ENCODE measurements at regions not wholly inside any gene's neighbourhood (a gene's known extent, or its start where the extent isn't known, plus 50 kb on each side); places are given as distances from the start of the nearest gene placed in this dataset.

DNA sequence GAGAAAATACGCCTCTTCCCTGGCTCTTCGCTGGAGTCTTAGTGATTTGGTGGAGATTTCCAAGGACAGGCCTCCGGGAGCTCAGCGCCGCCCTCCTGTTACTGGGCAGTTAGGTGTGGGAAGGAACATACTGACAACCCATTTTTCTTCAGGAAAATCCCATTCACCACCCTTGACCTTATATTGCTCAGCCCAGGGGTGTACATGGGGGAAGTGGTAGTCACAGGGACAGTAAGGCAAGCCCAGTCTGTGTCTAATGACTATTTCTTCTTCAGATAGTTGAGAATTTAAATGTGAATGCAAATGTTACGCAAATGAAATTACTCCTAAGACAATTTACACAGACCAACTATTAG lies 119.4 kb downstream of the UQCRFS1 start:
- no peak for DNase-seq

GRCh38 chr19:29092712-29093552 lies 120.0 kb downstream of the UQCRFS1 start:
- DNase-seq, result no peak

GRCh38 chr19:29090783-29091526 lies 122.0 kb downstream of the UQCRFS1 start:
- DNase-seq, result no peak

DNA sequence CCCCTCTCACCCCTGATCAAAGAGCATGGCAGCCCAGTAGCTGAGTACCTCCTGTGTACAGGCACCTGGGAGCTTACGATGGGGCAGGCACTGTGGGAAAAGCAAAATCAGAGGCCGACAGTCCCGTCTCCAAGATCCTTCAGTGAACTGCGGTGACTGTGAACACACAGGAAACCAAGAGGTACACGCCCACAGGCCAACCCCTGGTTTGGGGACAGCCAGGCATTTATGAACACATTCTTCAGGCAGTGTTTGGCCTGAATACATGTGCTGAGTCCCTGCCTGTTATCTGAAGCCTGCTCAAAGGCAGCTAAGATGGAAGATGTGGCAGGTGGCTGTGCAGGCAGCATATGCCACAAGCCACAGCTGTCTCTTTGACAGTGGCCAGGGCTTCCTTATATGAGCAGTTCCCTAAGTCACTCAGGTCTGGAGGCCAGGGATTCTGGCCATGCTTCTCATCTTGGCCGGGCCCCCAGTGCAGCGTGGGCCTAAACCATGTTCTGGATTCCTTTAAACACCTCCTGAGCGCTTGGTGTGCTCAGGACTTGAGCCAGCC lies 123.6 kb downstream of the UQCRFS1 start:
- no peak for DNase-seq

- no peak for DNase-seq
Observed at GRCh38 chr19:29088761-29089160, 124.2 kb downstream of the UQCRFS1 start.

DNA sequence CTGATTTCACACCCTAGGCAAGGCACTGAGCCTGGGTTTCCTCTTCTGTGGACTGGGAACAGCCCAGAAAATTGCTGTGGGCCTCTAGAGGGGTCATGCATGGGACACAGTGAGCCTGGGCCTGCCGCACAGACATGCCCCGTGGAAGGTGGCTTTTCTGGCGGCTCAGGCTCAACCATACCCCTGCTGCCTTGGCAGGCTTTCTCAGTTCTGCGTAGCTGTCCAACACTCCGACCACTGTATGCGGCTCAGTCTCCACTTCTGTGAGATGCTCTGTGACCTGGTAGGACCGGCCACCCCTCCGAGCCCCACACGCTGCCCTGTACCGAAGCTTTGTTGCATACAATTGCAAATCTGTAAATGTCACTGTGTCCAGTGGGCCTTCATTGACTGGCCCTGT lies 126.3 kb downstream of the UQCRFS1 start:
- DNase-seq, result no peak

- DNase-seq, result no peak
Observed at GRCh38 chr19:29086182-29086581, 126.8 kb downstream of the UQCRFS1 start.

GRCh38 chr19:29085630-29086029 lies 127.3 kb downstream of the UQCRFS1 start:
- no peak for DNase-seq

GRCh38 chr19:29085206-29085605 lies 127.7 kb downstream of the UQCRFS1 start:
- DNase-seq, result no peak

DNA sequence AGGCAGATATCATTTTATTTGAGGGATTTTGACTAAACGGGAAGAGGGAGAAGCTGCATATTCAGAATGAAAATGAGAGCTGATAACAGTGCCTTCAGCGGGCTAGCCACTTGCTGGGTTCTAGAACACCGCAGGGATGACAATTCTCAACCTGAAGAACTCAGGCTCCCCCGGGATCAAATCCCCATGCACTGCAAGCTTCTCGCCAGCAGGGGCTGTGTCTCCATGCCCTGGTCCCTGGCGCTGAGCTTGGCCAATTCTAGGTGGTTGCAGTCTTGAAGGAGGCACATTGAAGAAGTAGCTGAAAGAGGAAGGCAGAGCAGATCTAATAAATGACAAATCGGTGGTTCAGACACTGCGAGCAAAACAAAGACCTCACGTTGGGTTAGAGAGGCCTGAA lies 128.7 kb downstream of the UQCRFS1 start:
- DNase-seq, result no peak

GRCh38 chr19:29083863-29084262 lies 129.1 kb downstream of the UQCRFS1 start:
- no peak for DNase-seq

DNA sequence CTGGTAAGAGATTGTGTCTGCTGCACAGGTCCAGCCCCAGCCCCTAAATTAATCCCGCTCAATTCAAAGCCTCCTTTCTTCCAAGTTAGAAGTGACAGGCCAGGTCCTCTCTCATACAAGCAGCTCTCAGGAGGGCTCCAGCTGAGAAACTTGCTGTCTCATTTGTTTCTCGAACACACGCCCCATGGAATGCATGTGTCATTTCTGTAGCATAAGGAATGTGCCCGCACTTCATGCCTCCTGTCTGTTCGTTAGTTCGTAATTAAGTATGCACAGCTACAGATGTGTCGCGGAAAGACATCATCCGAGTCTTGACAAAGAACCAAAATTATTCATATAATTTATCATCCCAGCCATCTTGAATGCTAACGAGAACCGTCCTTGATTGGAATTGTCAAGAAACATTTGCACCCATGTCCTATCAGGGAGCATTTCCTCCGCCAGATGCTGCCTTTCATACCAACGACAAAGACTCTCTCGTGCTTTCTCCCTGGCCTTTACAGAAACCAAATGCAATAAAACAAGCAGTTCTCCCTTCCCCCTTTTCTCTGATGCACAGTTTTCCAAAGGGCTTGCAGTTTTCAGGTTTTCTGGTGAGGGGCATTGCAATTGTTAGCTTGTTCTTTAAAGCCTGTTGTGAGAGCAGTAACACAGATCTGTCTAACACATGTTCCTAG lies 133.5 kb downstream of the UQCRFS1 start:
- DNase-seq, result no peak

DNA sequence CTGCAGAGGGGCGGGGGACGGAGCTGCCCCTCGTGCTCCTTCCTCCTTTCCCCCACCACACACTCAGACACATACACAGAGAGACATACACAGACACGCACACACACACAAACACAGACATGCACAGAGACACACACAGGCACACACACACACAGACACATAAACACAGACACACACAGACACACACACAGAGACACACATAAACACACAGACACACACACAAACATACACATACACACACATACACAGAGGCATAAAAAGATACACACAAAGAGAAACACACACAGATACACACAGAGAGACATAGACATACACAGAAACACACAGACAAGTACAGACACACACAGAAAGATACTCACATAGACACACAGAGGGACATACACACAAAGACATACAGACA lies 136.0 kb downstream of the UQCRFS1 start:
- DNase-seq, result no peak

DNA sequence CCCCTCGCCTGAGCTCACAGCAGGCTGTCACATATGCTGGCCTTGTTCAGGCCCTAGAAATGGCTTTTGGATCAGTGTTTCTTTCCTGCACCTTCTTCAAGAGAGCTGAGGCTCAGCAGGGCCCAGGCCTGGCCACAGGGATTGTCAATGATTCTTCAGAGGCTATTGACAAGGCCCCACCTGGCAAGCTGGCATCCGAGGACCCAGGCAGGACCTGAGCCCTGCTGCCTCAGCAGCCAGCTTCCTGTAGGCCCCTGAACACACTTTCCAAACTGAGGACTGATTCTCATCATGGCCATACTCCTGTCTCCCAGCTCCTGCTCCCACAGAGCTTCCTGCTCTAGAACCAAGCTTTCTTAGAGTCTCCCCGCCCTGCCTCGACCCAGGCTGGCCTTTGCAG lies 136.8 kb downstream of the UQCRFS1 start:
- DNase-seq, result no peak

DNA sequence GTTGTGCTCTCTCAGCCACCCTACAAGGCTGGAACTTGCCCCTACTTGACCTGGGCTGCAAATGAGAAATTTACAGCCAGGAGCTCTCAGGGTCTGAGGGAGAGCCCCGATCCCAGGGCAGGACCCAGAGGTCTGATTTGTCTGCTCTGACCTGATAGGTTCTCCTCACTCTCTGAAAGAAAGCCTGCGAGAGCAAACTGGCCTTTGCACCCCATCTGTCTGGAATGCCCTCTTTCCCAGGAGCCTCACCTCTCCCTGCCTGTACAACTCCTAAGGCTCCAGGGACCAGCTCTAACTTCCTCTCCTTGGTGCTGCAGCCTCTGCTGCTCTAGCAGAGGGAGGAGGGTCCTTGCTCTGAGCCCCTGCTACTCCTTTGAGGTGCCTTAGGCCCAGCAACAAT lies 137.8 kb downstream of the UQCRFS1 start:
- DNase-seq, result no peak

- DNase-seq, result no peak
Observed at GRCh38 chr19:29074579-29074978, 138.4 kb downstream of the UQCRFS1 start.

GRCh38 chr19:29067831-29068230 lies 145.1 kb downstream of the UQCRFS1 start:
- no peak for DNase-seq

GRCh38 chr19:29062475-29063435 lies 150.2 kb downstream of the UQCRFS1 start:
- DNase-seq, result no peak

- DNase-seq, result no peak
Observed at GRCh38 chr19:29060813-29061364, 152.1 kb downstream of the UQCRFS1 start.

- no peak for DNase-seq
Observed at GRCh38 chr19:29056535-29056934, 156.4 kb downstream of the UQCRFS1 start.

DNA sequence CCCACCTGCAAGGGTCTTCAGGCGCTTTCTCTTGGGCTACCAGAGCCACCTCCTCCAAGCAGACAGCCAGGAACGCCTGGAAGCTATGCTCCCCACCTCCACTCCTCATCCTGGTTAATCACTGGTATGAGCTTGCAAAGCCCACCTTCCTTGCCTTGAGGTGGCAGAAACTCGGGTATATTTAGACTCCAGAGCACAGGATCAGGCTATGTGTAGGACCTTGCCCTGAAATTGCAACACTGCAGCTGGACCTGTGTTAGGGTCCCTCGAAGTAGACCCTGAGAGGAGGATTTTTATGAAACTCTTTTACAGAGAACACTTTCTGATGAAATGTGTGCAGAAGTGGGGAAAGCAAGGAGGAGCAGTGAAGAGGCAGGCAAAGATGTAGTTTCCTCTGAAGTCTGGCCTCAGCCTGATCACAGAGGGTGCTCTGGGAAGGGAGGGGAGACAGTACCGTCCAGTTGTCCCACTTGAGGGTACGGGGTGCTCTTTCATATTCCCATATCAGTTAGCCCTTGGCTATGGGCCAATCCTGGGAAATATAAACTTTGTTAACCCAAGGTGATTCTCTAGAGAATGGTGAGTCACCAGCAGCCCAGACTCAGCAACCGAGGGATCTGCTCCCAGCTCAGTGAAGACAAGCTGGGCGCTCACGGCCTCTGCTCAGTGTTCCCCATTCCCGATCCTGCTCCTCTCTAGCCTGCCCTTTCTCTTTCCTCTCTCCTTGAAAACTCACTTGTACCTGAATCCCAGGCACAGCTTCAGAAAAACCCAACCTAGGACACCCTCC lies 157.9 kb downstream of the UQCRFS1 start:
- DNase-seq, result no peak
